ENCODE measurements at regions not wholly inside any gene's neighbourhood (a gene's known extent, or its start where the extent isn't known, plus 50 kb on each side); places are given as distances from the start of the nearest gene placed in this dataset.

DNA sequence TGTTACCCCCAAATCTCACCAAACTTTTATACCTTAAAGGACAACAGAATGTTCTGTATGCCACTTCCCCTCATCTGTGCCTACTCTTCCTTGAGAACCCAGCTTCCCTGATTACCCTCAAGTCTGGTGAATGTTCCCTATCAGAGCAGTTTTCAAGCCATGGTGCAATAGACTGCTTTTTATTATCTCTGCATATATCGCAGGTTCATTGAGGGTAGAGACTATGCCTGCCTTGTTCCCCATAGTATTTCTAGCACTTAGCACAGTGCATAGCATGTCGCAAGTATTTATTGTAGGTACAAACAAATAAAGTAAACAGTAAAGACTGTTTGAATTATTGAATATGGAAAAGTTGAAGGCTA is 146.6 kb downstream of the HAUS1 start:
- peaks cover 14% of the 10 kb centered on the region for H4K20me1 ChIP-seq (ENCODE audit: insufficient read depth, low read length)
- peak overlapping the region; percentile 89 for H3K27ac Mint-ChIP-seq (ENCODE audit: unreplicated experiment)
- H3K9me3 ChIP-seq (ENCODE audit: insufficient read depth, low read depth, low read length), result no peaks in the 10 kb centered on the region
- no peaks in the 10 kb centered on the region for H3K27me3 Mint-ChIP-seq (ENCODE audit: low read depth, unreplicated experiment)
- H3K4me3 ChIP-seq (ENCODE audit: insufficient read depth, low read depth, low read length), result no peak overlapping the region
- peak overlapping the region; percentile 59 for H3K27ac ChIP-seq (ENCODE audit: low read depth, low read length)
- no peak overlapping the region for H2AFZ ChIP-seq (ENCODE audit: low read depth, low read length)
- DNase-seq (ENCODE audit: low read depth) (no peak), FAIRE-seq (no peak)
- H3K4me1 ChIP-seq (ENCODE audit: insufficient read depth, low read length), result peaks cover 25% of the 10 kb centered on the region
- H3K9ac ChIP-seq (ENCODE audit: low read length), result peak overlapping the region; percentile 45
- no peaks in the 10 kb centered on the region for H3K36me3 Mint-ChIP-seq (ENCODE audit: low read depth, unreplicated experiment)
- no peak overlapping the region for H3K4me3 Mint-ChIP-seq (ENCODE audit: unreplicated experiment)
- no peaks in the 10 kb centered on the region for H3K27me3 ChIP-seq (ENCODE audit: insufficient read depth, low read length)
- TF ChIP-seq, protein P1, sequence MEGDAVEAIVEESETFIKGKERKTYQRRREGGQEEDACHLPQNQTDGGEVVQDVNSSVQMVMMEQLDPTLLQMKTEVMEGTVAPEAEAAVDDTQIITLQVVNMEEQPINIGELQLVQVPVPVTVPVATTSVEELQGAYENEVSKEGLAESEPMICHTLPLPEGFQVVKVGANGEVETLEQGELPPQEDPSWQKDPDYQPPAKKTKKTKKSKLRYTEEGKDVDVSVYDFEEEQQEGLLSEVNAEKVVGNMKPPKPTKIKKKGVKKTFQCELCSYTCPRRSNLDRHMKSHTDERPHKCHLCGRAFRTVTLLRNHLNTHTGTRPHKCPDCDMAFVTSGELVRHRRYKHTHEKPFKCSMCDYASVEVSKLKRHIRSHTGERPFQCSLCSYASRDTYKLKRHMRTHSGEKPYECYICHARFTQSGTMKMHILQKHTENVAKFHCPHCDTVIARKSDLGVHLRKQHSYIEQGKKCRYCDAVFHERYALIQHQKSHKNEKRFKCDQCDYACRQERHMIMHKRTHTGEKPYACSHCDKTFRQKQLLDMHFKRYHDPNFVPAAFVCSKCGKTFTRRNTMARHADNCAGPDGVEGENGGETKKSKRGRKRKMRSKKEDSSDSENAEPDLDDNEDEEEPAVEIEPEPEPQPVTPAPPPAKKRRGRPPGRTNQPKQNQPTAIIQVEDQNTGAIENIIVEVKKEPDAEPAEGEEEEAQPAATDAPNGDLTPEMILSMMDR (IDR thresholded peaks at IDR 0.05; ENCODE audit: insufficient read depth, low read depth, low read length), result no peak
- no peak for TF ChIP-seq EZH2 (IDR thresholded peaks at IDR 0.05; ENCODE audit: insufficient read depth, low read length)
- H3K4me1 Mint-ChIP-seq (ENCODE audit: low read depth, unreplicated experiment), result peaks cover 58% of the 10 kb centered on the region
- peaks cover 41% of the 10 kb centered on the region for H3K79me2 ChIP-seq (ENCODE audit: insufficient read depth, low read length)
- H3K9me3 Mint-ChIP-seq (ENCODE audit: unreplicated experiment), result no peaks in the 10 kb centered on the region
- H3K36me3 ChIP-seq (ENCODE audit: insufficient read depth, low read length), result peaks cover 4% of the 10 kb centered on the region
- H3K4me2 ChIP-seq (ENCODE audit: low read length), result peak overlapping the region; percentile 76

DNA sequence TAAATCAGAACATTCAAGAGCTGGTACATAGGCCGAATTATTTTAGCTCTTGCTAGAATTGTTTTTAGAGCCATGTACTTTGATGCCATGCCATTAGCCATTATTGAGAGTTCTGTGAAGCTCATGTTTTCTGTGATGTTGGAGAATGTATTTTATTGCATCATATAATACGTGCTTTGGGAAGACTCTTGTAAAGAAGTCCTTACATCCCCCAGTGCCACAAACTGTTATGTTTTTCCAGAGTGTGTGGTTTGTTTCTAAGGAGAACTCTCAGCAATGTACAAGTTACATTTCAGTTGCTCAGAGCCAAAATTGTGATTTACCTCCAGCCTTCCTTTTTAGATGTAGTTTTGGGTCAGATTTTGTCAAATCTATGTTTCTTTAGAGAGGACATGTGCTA is 148.6 kb downstream of the HAUS1 start:
- Mint-ChIP-seq H3K36me3 (ENCODE audit: low read depth, unreplicated experiment) (peaks cover 4% of the 10 kb centered on the region), H3K27ac (ENCODE audit: unreplicated experiment) (peak overlapping the region; percentile 73), H3K4me3 (ENCODE audit: unreplicated experiment) (peak overlapping the region; percentile 22), H3K9me3 (ENCODE audit: unreplicated experiment) (no peaks in the 10 kb centered on the region), H3K4me1 (ENCODE audit: low read depth, unreplicated experiment) (peaks cover 58% of the 10 kb centered on the region), H3K27me3 (ENCODE audit: low read depth, unreplicated experiment) (no peaks in the 10 kb centered on the region)
- Histone ChIP-seq H3K27ac (ENCODE audit: low read depth, low read length) (peak overlapping the region; percentile 6), H2AFZ (ENCODE audit: low read depth, low read length) (no peak overlapping the region), H3K36me3 (ENCODE audit: insufficient read depth, low read length) (peaks cover 4% of the 10 kb centered on the region), H3K27me3 (ENCODE audit: insufficient read depth, low read length) (no peaks in the 10 kb centered on the region), H3K4me1 (ENCODE audit: insufficient read depth, low read length) (peaks cover 25% of the 10 kb centered on the region), H4K20me1 (ENCODE audit: insufficient read depth, low read length) (peaks cover 10% of the 10 kb centered on the region), H3K79me2 (ENCODE audit: insufficient read depth, low read length) (peaks cover 33% of the 10 kb centered on the region), H3K9ac (ENCODE audit: low read length) (no peak overlapping the region), H3K4me2 (ENCODE audit: low read length) (peak overlapping the region; percentile 14), H3K4me3 (ENCODE audit: insufficient read depth, low read depth, low read length) (no peak overlapping the region), H3K9me3 (ENCODE audit: insufficient read depth, low read depth, low read length) (no peaks in the 10 kb centered on the region)
- TF ChIP-seq, protein P1 (IDR thresholded peaks at IDR 0.05; ENCODE audit: insufficient read depth, low read depth, low read length), result no peak
- TF ChIP-seq EZH2 (IDR thresholded peaks at IDR 0.05; ENCODE audit: insufficient read depth, low read length), result no peak
- FAIRE-seq (peak; percentile 63), DNase-seq (ENCODE audit: low read depth) (no peak)

DNA sequence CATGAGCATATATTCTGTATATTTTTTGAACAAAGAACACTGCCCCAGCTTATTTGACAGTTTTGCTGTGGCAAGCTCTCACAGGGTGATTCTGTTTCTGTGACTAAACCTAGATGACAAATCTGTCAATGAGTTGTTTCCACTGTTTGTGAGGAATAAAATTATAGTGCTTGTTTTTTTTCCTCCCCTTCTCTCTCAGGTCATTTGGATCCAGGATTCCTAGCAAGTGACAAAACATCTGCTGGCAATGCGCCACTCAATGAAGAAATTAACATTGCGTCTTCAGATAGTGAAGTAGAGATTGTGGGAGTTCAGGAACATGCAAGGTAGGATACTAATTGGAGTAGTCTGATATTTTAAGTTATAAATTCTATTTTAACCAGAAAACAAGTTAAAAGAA is 149.3 kb downstream of the HAUS1 start:
- no peak overlapping the region for H3K4me3 Mint-ChIP-seq (ENCODE audit: unreplicated experiment)
- peak overlapping the region; percentile 62 for H3K27ac Mint-ChIP-seq (ENCODE audit: unreplicated experiment)
- peak; percentile 46 for DNase-seq (ENCODE audit: low read depth)
- no peaks in the 10 kb centered on the region for H3K9me3 Mint-ChIP-seq (ENCODE audit: unreplicated experiment)
- no peaks in the 10 kb centered on the region for H3K27me3 Mint-ChIP-seq (ENCODE audit: low read depth, unreplicated experiment)
- Histone ChIP-seq H3K9me3 (ENCODE audit: insufficient read depth, low read depth, low read length) (no peaks in the 10 kb centered on the region), H3K27ac (ENCODE audit: low read depth, low read length) (no peak overlapping the region), H2AFZ (ENCODE audit: low read depth, low read length) (no peak overlapping the region), H3K27me3 (ENCODE audit: insufficient read depth, low read length) (no peaks in the 10 kb centered on the region), H3K4me3 (ENCODE audit: insufficient read depth, low read depth, low read length) (no peak overlapping the region), H3K79me2 (ENCODE audit: insufficient read depth, low read length) (peaks cover 31% of the 10 kb centered on the region), H3K9ac (ENCODE audit: low read length) (no peak overlapping the region), H4K20me1 (ENCODE audit: insufficient read depth, low read length) (peaks cover 10% of the 10 kb centered on the region), H3K4me1 (ENCODE audit: insufficient read depth, low read length) (peaks cover 25% of the 10 kb centered on the region), H3K4me2 (ENCODE audit: low read length) (peak overlapping the region; percentile 10), H3K36me3 (ENCODE audit: insufficient read depth, low read length) (peaks cover 4% of the 10 kb centered on the region)
- peak; percentile 68 for FAIRE-seq
- TF ChIP-seq, protein P1 (IDR thresholded peaks at IDR 0.05; ENCODE audit: insufficient read depth, low read depth, low read length), result no peak
- no peak for TF ChIP-seq EZH2 (IDR thresholded peaks at IDR 0.05; ENCODE audit: insufficient read depth, low read length)
- H3K4me1 Mint-ChIP-seq (ENCODE audit: low read depth, unreplicated experiment), result peaks cover 53% of the 10 kb centered on the region
- peaks cover 4% of the 10 kb centered on the region for H3K36me3 Mint-ChIP-seq (ENCODE audit: low read depth, unreplicated experiment)

Data from astrocyte (in vitro differentiated cells and primary cell).